RPMI8226 (cell line): ENCODE measurements at regions not wholly inside any gene's neighbourhood (a gene's known extent, or its start where the extent isn't known, plus 50 kb on each side); places are given as distances from the start of the nearest gene placed in this dataset.
"Not testable (repeated sequence)": the region's sequence is repeated elsewhere in the genome, so short reads cannot be mapped to it uniquely, and the experiment has no call there.

Experiments
- DNase-seq: peaks from one replicate; pipeline ENCODE4 v3.0.0-alpha.2; 2015

GRCh38 chr2:180258579-180258978 lies 251.5 kb upstream of the CWC22 start:
- no peak for DNase-seq

DNA sequence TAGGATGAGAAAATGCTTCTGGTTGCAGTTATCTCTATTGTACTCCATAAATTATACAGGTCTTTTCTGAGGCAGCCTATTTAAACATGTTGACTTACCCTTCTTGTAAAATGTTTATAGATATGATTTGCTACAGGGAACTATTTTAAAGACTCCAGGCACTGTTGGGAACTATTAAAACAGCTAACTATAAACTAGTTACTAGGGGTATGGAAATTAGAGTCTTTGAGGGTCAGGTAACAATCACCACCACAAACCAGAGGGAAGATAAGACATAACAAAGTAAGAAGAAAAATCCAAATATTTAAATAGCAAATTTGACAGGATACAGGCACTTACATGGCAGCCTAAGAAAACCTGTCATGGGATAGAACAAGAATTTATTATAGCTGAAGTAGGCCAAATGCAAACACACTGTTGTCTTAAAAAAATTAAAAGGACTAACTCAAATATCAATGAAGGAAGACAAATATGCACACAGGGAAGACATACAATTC lies 251.0 kb upstream of the CWC22 start:
- no peak for DNase-seq

- no peak for DNase-seq
These were observed 250.2 kb upstream of the CWC22 start for GRCh38 chr2:180257247-180257646.

GRCh38 chr2:180255981-180256380 lies 248.9 kb upstream of the CWC22 start:
- no peak for DNase-seq

DNA sequence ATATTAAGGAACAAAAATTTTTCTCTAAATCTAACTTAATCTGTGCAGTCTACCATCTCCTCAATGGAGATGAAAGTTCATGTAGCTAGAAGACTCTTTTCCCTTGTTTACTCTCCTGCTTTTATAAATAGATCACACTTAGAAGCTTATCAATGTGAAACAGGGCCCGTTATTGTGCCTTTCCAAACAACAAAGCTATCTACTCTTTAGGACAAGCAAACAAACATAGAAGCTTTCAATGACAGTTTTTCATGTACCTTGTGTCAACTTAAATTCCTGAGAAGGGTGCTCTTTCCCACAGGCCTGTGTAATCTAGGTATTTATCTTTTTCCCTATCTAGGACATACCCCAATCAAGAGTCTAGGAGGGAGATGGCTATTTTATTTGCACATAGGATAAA lies 247.8 kb upstream of the CWC22 start:
- no peak for DNase-seq

DNA sequence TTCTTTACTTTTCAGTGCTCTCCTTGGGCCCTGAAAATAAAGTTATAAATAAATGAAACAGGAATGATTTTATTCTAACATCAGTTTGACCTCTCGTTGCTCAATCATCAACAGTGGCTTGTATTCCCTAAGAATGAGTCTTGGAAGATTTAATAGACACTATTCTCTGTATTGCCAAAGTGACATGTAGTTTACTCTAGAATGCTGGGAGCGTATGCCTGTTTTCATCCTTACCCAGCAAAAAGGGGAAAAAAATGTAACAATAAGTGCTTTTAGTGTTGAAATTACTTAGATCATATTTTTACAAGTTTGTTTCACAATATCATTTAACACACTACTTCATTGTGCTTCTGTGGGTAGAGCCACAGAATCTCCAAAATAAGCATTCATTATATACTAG lies 240.6 kb upstream of the CWC22 start:
- no peak for DNase-seq

DNA sequence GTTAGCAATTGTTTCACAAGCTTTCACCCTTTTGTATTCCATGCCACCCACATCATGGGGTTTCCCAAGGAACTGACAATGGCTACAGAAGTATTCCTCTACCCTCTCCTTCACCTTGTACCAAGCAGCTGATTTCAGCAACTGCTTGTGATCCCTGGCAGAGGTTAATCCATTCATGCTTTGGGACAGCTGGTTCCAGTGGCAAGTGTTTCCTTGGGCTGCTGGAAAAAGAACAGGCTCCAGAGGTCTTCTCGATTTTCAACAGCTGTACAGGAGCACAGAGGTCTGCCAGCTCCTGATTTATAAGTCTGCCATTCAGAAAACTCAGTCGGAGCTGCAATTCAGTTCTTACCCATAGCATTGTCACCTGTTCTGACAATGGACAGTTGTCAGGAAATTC lies 239.2 kb upstream of the CWC22 start:
- no peak for DNase-seq

DNA sequence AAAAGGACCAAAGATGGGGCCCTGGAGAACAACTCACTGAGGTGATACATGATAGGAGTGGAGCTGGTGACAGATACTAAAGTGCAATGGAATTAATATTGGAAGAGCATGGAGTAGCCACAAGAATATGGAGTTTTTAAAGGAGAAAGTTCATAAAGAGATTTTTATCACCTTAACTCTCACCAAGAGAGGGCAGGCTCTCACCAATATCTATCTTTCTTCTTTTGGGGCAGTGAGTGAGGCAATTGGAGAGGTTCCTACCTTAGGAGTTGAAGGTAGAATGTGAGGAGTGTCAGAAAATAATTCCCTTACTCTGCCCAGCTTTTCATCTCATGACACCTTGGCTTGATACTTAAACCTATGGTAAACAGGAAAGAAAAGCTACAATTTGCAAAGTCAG lies 233.7 kb upstream of the CWC22 start:
- no peak for DNase-seq

DNA sequence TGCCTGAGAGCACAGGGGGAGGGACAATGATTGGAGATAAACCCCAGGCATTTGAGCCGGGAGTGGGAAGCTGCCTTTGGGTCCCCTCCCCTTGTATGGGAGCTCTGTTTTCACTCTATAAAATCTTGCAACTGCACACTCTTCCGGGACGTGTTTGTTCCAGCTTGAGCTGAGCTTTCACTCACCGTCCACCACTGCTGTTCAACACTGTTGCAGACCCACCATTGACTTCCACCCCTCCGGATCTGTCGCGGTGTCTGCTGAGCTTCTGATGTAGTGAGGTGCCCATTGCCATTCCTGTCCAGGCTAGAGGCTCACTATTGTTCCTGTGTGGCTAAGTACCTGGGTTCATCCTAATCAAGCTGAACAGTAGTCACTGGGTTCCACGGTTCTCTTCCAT lies 231.6 kb upstream of the CWC22 start:
- DNase-seq, result no peak

GRCh38 chr2:180236061-180236460 lies 229.0 kb upstream of the CWC22 start:
- DNase-seq, result not testable (repeated sequence)

DNA sequence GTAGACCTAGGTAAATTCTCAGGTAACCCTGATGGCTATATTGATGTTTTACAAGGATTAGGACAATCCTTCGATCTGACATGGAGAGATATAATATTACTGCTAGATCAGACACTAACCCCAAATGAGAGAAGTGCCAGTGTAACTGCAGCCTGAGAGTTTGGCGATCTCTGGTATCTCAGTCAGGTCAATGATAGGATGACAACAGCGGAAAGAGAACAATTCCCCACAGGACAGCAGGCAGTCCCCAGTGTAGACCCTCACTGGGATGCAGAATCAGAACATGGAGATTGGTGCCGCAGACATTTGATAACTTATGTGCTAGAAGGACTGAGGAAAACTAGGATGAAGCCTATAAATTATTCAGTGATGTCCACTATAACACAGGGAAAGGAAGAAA lies 228.4 kb upstream of the CWC22 start:
- DNase-seq, result not testable (repeated sequence)

DNA sequence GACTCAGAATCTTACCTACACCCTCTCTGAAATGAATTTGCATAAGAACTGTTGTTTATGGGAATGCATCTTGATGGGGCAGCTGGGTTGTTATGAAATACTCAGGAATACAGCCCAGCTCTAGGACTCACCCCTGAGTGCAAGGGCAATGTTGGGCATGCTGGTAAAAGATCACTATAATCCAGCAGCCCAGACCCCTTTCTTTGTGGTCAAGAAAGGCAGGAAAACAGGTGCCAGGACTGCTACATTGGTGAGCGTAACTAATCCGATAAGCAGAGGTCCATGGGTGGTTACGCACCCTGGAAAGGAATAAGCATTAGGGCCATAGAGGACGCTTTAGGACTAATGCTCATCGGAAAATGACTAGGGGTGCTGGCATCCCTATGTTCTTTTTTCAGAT lies 227.9 kb upstream of the CWC22 start:
- not testable (repeated sequence) for DNase-seq

DNA sequence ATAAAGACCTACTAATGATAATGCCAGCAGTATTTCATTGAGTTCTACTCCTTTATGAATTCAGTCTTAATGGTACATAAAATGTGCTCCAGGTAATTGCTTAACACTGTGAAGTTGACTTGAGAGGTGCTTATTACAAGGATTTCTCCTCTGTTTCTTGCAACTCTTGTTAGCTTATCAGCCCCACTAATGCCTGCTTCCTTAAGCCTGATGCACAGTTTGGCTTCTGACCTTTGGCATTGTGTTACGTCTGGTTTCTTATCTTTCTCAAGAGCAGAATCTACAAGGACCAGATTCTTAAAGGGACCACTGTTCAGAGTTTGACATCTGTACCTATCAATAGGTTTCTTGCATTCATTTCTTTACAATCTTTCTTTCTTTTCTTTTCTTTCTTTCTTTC lies 223.9 kb upstream of the CWC22 start:
- no peak for DNase-seq

GRCh38 chr2:180227461-180227860 lies 220.4 kb upstream of the CWC22 start:
- no peak for DNase-seq

DNA sequence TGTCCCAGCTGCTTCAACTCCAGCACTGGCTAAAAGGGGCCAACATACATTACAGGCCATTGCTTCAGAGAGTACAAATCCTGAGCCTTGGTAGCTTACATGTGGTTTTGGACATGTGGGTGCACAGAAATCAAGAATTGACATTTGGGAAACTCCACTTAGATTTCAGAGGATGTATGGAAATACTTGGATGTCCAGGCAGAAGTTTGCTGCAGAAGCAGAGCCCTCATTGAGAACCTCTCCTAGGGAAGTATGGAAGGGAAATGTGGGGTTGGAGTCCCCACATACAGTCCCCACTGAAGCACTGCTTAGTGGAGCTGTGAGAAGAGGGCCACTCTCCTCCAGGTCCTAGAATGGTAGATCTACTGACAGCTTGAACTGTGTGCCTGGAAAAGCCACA lies 218.0 kb upstream of the CWC22 start:
- no peak for DNase-seq

- no peak for DNase-seq
These were observed 215.5 kb upstream of the CWC22 start for GRCh38 chr2:180222644-180223043.

- no peak for DNase-seq
These were observed 212.4 kb upstream of the CWC22 start for GRCh38 chr2:180219491-180219890.

DNA sequence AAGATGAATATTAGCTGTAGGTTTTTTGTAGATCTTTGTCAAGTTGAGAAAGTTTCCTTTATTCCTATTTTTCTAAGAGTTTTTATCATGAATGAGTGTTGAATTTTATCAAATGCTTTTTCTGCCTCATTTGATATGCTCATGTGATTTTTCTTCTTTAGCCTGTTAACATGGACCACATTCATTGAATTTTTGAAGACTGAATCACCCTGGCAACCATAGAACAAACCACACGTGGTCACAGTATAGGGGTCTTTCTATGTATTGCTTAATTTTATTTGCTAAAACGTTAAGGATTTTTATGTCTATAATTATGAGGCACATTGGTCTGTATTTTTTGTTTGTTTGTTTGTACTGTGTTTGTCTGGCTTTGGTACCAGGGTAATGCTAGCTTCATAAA lies 201.7 kb upstream of the CWC22 start:
- no peak for DNase-seq

DNA sequence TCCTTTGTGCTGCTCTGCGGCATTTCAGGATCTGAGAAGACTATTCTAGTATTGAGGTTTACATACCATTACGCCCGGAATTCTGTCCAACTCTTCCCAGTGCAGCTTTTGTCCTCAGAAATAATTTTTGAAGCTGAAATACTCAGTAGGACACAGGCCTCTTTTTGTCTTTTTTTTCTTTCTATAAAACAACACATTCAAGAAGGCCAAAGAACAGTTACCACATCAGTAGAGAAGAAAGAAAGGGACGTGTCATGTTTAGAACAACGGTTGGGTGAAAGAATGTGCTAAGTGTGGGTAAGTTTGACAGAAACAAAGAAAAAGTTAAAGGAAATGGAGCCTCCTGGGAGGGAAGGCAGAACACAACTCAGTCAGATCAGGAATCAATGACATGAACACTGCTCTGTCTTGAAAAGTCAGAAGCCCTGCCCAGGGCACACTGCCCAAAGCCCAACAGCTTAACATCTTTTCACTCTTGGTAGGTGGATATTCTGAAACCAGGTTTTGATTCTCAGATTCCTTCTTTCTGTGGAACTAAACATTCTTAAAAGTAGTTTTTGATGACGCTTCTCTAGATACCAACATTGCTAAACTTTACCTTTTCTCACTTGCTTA lies 198.6 kb upstream of the CWC22 start:
- no peak for DNase-seq

GRCh38 chr2:180203972-180204371 lies 196.9 kb upstream of the CWC22 start:
- DNase-seq, result no peak

- DNase-seq, result no peak
These were observed 195.4 kb upstream of the CWC22 start for GRCh38 chr2:180202467-180202951.

DNA sequence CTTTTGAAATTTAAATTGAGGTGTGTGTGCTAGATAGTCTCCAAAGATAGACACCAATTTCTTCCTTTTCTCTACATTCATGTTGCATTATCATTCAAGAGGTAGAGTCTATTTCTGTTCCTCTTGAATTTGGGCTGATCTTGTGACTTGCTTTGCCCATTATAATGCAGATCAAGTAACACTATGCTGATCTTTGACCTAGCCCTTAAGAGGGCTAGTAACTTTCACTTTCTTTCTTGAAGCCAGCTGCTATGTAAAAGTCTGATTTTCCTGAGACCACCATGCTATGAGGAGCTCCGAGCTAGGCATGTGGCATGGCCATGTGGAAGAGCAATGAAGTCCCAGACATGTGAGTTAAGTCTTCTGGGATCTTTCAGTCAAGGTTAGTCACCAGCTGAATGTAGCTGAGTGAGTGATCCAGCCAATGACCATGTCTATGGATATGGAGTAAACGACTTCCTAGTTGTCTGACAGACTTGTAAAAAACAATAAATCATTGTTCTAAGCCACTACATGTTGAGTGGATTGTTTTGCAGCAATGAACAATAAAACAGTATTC lies 189.4 kb upstream of the CWC22 start:
- no peak for DNase-seq

DNA sequence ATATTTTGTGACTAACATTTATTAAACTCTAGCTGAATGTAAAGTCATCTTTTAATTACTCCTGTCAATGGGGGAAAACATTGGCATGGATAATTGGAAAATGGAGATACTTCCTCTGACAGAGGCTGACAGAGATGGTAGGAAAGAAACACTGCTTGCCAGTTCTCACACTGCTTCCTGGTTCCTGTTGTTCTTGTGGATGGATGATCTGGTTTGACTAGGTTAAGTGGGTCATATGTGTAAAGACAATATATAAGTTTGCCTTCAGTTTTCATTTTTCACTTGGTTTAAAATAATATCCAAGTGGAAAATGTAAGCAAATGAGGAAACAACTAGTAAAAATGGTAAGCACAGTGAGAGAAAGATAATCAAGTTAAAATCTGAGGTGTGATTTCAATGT lies 188.8 kb upstream of the CWC22 start:
- no peak for DNase-seq

- DNase-seq, result no peak
These were observed 184.5 kb upstream of the CWC22 start for GRCh38 chr2:180191432-180192124.
